Stimulated activated CD4-positive, alpha-beta T cell treated with anti-CD3 and anti-CD28 coated beads, Interleukin-4, amount 100 ng/mL, for 1 hour (primary cell): ENCODE measurements at regions not wholly inside any gene's neighbourhood (a gene's known extent, or its start where the extent isn't known, plus 50 kb on each side); places are given as distances from the start of the nearest gene placed in this dataset.

Experiments
- DNase-seq: peaks from one replicate; pipeline ENCODE4 v3.0.0-alpha.2; 2020

GRCh38 chr6:129778793-129779192, 68.8 kb upstream of the ARHGAP18 start:
- DNase-seq, result no peak

- DNase-seq, result no peak
Observed at GRCh38 chr6:129777371-129777770, 67.4 kb upstream of the ARHGAP18 start.

GRCh38 chr6:129776542-129777330, 66.8 kb upstream of the ARHGAP18 start:
- no peak for DNase-seq

- DNase-seq, result peak; percentile 24
Observed at GRCh38 chr6:129774697-129775447, 64.9 kb upstream of the ARHGAP18 start.

GRCh38 chr6:129773304-129773703, 63.3 kb upstream of the ARHGAP18 start:
- no peak for DNase-seq

- DNase-seq, result no peak
Observed at GRCh38 chr6:129771678-129772077, 61.7 kb upstream of the ARHGAP18 start.

GRCh38 chr6:129767776-129768485, 58.0 kb upstream of the ARHGAP18 start:
- DNase-seq, result no peak

- DNase-seq, result peak; percentile 56
Observed at GRCh38 chr6:129766959-129767728, 57.2 kb upstream of the ARHGAP18 start.

GRCh38 chr6:129764761-129765407, 54.9 kb upstream of the ARHGAP18 start:
- no peak for DNase-seq

- DNase-seq, result no peak
Observed at GRCh38 chr6:129759796-129760605, 50.0 kb upstream of the ARHGAP18 start.
